ENCODE measurements at regions not wholly inside any gene's neighbourhood (a gene's known extent, or its start where the extent isn't known, plus 50 kb on each side); places are given as distances from the start of the nearest gene placed in this dataset.

DNA sequence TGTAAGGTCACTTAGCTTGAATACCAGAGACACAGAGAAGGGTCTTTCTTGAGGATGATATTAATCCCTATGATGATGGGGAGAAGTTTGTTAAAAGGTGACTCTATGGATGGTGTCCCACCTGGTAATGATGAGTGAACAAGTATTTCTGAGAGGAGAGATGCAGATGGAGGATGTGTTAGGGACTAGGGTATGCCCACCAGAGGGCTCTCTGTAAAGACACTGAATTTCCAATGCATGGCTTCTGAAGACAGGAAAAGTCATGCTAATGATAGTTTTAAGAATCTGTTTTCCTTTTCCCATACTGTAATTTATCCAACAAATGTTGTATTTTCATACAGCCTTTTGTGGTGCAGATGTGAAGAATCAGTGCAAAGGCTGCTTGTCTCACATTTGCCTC lies 1250.9 kb upstream of the CELF2 start:
- no peak overlapping the region for H3K4ac ChIP-seq (ENCODE audit: low read length)
- no peaks in the 10 kb centered on the region for H3K9me3 ChIP-seq (replicated peaks in 1 of 2; ENCODE audit: control insufficient read depth in 2 of 2, insufficient read depth in 1 of 2, low read depth in 1 of 2, low read length in 2 of 2)
- H3K14ac ChIP-seq (ENCODE audit: low read length), result no peak overlapping the region
- H4K91ac ChIP-seq (ENCODE audit: low read depth, low read length, poor library complexity), result no peak overlapping the region
- no peak overlapping the region for H4K8ac ChIP-seq (ENCODE audit: low read depth, low read length)
- no peak for DNase-seq (ENCODE audit: low spot score)
- H2BK120ac ChIP-seq (ENCODE audit: low read depth, low read length), result no peak overlapping the region
- H3K4me3 ChIP-seq (ENCODE audit: low read length in 2 of 2), result no peak overlapping the region
- H3K27me3 ChIP-seq (ENCODE audit: control insufficient read depth in 3 of 3, insufficient read depth in 3 of 3, low read depth in 1 of 3, low read length in 3 of 3), result no peaks in the 10 kb centered on the region
- no peak overlapping the region for H2AFZ ChIP-seq (ENCODE audit: low read length)
- H3K18ac ChIP-seq (ENCODE audit: low read length), result no peak overlapping the region
- H3K36me3 ChIP-seq (replicated peaks in 1 of 2; ENCODE audit: control insufficient read depth in 2 of 2, insufficient read depth in 2 of 2, low read length in 2 of 2), result no peaks in the 10 kb centered on the region
- no peak overlapping the region for H3K27ac ChIP-seq (replicated peaks; ENCODE audit: low read length)
- no peak overlapping the region for H2AK5ac ChIP-seq (ENCODE audit: low read depth, low read length)
- H3K79me1 ChIP-seq (ENCODE audit: low read depth, low read length), result no peaks in the 10 kb centered on the region
- H3K4me1 ChIP-seq (ENCODE audit: control insufficient read depth in 2 of 2, insufficient read depth in 1 of 2, low read depth in 1 of 2, low read length in 2 of 2), result no peaks in the 10 kb centered on the region
- H2BK12ac ChIP-seq (ENCODE audit: low read length), result no peak overlapping the region
- H3K4me2 ChIP-seq (ENCODE audit: insufficient read depth, low read length, poor library complexity, severe bottlenecking), result no peak overlapping the region
- no peak overlapping the region for H2BK15ac ChIP-seq (ENCODE audit: low read length)
- no peak overlapping the region for H2BK5ac ChIP-seq (ENCODE audit: low read length)
- H3K9ac ChIP-seq (ENCODE audit: low read depth, low read length, poor library complexity), result no peak overlapping the region
- H3K23ac ChIP-seq (ENCODE audit: low read depth, low read length, poor library complexity), result no peak overlapping the region

DNA sequence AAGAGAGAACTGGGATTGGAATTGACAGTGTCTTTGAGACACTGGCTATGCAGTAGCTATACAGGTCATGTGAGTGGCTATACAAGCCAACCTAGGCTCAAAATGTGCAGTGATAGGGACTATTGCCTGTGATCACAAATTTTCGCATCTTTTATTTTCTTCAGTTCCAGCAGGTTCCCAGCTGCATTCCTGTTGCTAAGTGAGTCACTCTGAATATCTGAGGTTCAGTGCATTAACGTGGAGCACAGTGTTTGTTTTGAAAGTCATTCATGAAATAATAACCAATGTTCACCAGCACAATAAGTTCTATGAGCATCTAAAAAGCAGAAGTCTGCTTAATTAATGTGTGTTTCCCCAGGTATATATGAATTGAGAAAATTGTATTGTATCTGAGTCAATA lies 1236.0 kb upstream of the CELF2 start:
- Histone ChIP-seq H4K8ac (ENCODE audit: low read depth, low read length) (no peak overlapping the region), H3K27me3 (ENCODE audit: control insufficient read depth in 3 of 3, insufficient read depth in 3 of 3, low read depth in 1 of 3, low read length in 3 of 3) (no peaks in the 10 kb centered on the region), H3K27ac (replicated peaks; ENCODE audit: low read length) (no peak overlapping the region), H3K9me3 (replicated peaks in 1 of 2; ENCODE audit: control insufficient read depth in 2 of 2, insufficient read depth in 1 of 2, low read depth in 1 of 2, low read length in 2 of 2) (no peaks in the 10 kb centered on the region), H2BK12ac (ENCODE audit: low read length) (no peak overlapping the region), H4K91ac (ENCODE audit: low read depth, low read length, poor library complexity) (no peak overlapping the region), H3K23ac (ENCODE audit: low read depth, low read length, poor library complexity) (no peak overlapping the region), H3K36me3 (replicated peaks in 1 of 2; ENCODE audit: control insufficient read depth in 2 of 2, insufficient read depth in 2 of 2, low read length in 2 of 2) (no peaks in the 10 kb centered on the region), H2BK120ac (ENCODE audit: low read depth, low read length) (no peak overlapping the region), H3K4ac (ENCODE audit: low read length) (no peak overlapping the region), H3K18ac (ENCODE audit: low read length) (no peak overlapping the region), H3K4me3 (ENCODE audit: low read length in 2 of 2) (no peak overlapping the region), H3K79me1 (ENCODE audit: low read depth, low read length) (no peaks in the 10 kb centered on the region), H2AFZ (ENCODE audit: low read length) (no peak overlapping the region), H3K9ac (ENCODE audit: low read depth, low read length, poor library complexity) (no peak overlapping the region), H3K14ac (ENCODE audit: low read length) (no peak overlapping the region), H2AK5ac (ENCODE audit: low read depth, low read length) (no peak overlapping the region), H3K4me2 (ENCODE audit: insufficient read depth, low read length, poor library complexity, severe bottlenecking) (no peak overlapping the region), H2BK15ac (ENCODE audit: low read length) (no peak overlapping the region), H3K4me1 (ENCODE audit: control insufficient read depth in 2 of 2, insufficient read depth in 1 of 2, low read depth in 1 of 2, low read length in 2 of 2) (no peaks in the 10 kb centered on the region), H2BK5ac (ENCODE audit: low read length) (no peak overlapping the region)
- no CpG with 5 or more reads among the region's 2 CpGs for WGBS, 2 donors (ENCODE audit: extremely low coverage in 2 of 2, insufficient read length in 2 of 2, insufficient replicate concordance in 1 of 2)
- DNase-seq (ENCODE audit: low spot score), result no peak

DNA sequence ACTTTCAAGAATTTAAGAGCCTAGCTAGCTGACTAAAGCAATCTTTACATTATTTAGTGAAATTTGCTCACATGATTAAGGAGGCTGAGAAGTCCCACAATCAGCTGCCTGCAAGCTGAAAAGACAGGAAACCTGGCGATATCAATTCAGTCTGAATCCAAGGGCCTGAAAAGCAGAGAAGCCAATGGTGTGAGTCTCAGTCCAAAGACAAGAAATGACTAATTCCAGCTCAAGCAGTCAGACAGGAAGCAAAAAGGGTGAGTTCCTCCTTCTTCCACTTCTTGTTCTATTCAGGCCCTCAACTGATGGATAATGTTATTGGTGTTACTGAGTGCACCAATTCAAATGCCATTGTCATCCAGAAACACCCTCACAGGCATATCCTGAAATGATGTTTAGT lies 1231.6 kb upstream of the CELF2 start:
- no peaks in the 10 kb centered on the region for H3K9me3 ChIP-seq (replicated peaks in 1 of 2; ENCODE audit: control insufficient read depth in 2 of 2, insufficient read depth in 1 of 2, low read depth in 1 of 2, low read length in 2 of 2)
- no peak overlapping the region for H2BK12ac ChIP-seq (ENCODE audit: low read length)
- H4K8ac ChIP-seq (ENCODE audit: low read depth, low read length), result no peak overlapping the region
- H2AK5ac ChIP-seq (ENCODE audit: low read depth, low read length), result no peak overlapping the region
- H3K9ac ChIP-seq (ENCODE audit: low read depth, low read length, poor library complexity), result no peak overlapping the region
- H3K36me3 ChIP-seq (replicated peaks in 1 of 2; ENCODE audit: control insufficient read depth in 2 of 2, insufficient read depth in 2 of 2, low read length in 2 of 2), result no peaks in the 10 kb centered on the region
- H2BK120ac ChIP-seq (ENCODE audit: low read depth, low read length), result no peak overlapping the region
- no CpG with 5 or more reads among the region's 1 CpG for WGBS, 2 donors (ENCODE audit: extremely low coverage in 2 of 2, insufficient read length in 2 of 2, insufficient replicate concordance in 1 of 2)
- no peak overlapping the region for H3K18ac ChIP-seq (ENCODE audit: low read length)
- H3K27me3 ChIP-seq (ENCODE audit: control insufficient read depth in 3 of 3, insufficient read depth in 3 of 3, low read depth in 1 of 3, low read length in 3 of 3), result no peaks in the 10 kb centered on the region
- no peak overlapping the region for H2AFZ ChIP-seq (ENCODE audit: low read length)
- no peak overlapping the region for H2BK5ac ChIP-seq (ENCODE audit: low read length)
- no peak overlapping the region for H3K4me2 ChIP-seq (ENCODE audit: insufficient read depth, low read length, poor library complexity, severe bottlenecking)
- H3K4ac ChIP-seq (ENCODE audit: low read length), result no peak overlapping the region
- H3K4me3 ChIP-seq (ENCODE audit: low read length in 2 of 2), result no peak overlapping the region
- H4K91ac ChIP-seq (ENCODE audit: low read depth, low read length, poor library complexity), result no peak overlapping the region
- DNase-seq (ENCODE audit: low spot score), result no peak
- no peaks in the 10 kb centered on the region for H3K79me1 ChIP-seq (ENCODE audit: low read depth, low read length)
- no peak overlapping the region for H3K14ac ChIP-seq (ENCODE audit: low read length)
- H3K27ac ChIP-seq (replicated peaks; ENCODE audit: low read length), result no peak overlapping the region
- H3K4me1 ChIP-seq (ENCODE audit: control insufficient read depth in 2 of 2, insufficient read depth in 1 of 2, low read depth in 1 of 2, low read length in 2 of 2), result no peaks in the 10 kb centered on the region
- no peak overlapping the region for H3K23ac ChIP-seq (ENCODE audit: low read depth, low read length, poor library complexity)
- H2BK15ac ChIP-seq (ENCODE audit: low read length), result no peak overlapping the region

DNA sequence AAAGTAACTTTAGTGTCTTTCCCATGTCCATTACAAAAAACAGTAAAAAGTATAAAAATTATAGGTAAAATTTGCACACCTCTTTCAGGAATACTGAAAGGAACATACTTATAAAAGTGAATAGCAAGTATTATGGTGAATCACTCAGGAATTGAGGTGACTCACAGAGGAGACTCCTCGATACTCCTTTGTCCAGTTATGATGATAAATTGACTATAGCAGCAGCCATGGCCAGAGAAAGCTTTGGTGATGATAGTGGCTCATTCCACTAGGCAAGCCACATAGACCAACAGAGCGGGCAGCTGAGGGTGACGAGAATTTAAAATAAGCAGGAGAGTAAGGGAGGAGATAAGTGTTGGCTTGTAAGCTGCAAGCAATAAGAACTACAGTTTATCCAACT lies 1231.1 kb upstream of the CELF2 start:
- Histone ChIP-seq H3K9ac (ENCODE audit: low read depth, low read length, poor library complexity) (no peak overlapping the region), H2BK12ac (ENCODE audit: low read length) (no peak overlapping the region), H3K4me1 (ENCODE audit: control insufficient read depth in 2 of 2, insufficient read depth in 1 of 2, low read depth in 1 of 2, low read length in 2 of 2) (no peaks in the 10 kb centered on the region), H3K79me1 (ENCODE audit: low read depth, low read length) (no peaks in the 10 kb centered on the region), H2BK15ac (ENCODE audit: low read length) (no peak overlapping the region), H3K4me3 (ENCODE audit: low read length in 2 of 2) (no peak overlapping the region), H3K4ac (ENCODE audit: low read length) (no peak overlapping the region), H3K4me2 (ENCODE audit: insufficient read depth, low read length, poor library complexity, severe bottlenecking) (no peak overlapping the region), H2BK120ac (ENCODE audit: low read depth, low read length) (no peak overlapping the region), H3K23ac (ENCODE audit: low read depth, low read length, poor library complexity) (no peak overlapping the region), H3K14ac (ENCODE audit: low read length) (no peak overlapping the region), H2AK5ac (ENCODE audit: low read depth, low read length) (no peak overlapping the region), H4K8ac (ENCODE audit: low read depth, low read length) (no peak overlapping the region), H3K27me3 (ENCODE audit: control insufficient read depth in 3 of 3, insufficient read depth in 3 of 3, low read depth in 1 of 3, low read length in 3 of 3) (no peaks in the 10 kb centered on the region), H4K91ac (ENCODE audit: low read depth, low read length, poor library complexity) (no peak overlapping the region), H2AFZ (ENCODE audit: low read length) (no peak overlapping the region), H3K27ac (replicated peaks; ENCODE audit: low read length) (no peak overlapping the region), H3K9me3 (replicated peaks in 1 of 2; ENCODE audit: control insufficient read depth in 2 of 2, insufficient read depth in 1 of 2, low read depth in 1 of 2, low read length in 2 of 2) (no peaks in the 10 kb centered on the region), H3K36me3 (replicated peaks in 1 of 2; ENCODE audit: control insufficient read depth in 2 of 2, insufficient read depth in 2 of 2, low read length in 2 of 2) (no peaks in the 10 kb centered on the region), H2BK5ac (ENCODE audit: low read length) (no peak overlapping the region), H3K18ac (ENCODE audit: low read length) (no peak overlapping the region)
- DNase-seq (ENCODE audit: low spot score), result no peak
- WGBS, 2 donors (ENCODE audit: extremely low coverage in 2 of 2, insufficient read length in 2 of 2, insufficient replicate concordance in 1 of 2), result no CpG with 5 or more reads among the region's 3 CpGs

Data from neuronal stem cell (in vitro differentiated cells).